ENCODE measurements at regions not wholly inside any gene's neighbourhood (a gene's known extent, or its start where the extent isn't known, plus 50 kb on each side); places are given as distances from the start of the nearest gene placed in this dataset.

- Histone ChIP-seq H3K27ac (peak overlapping the region in 1 of 12 donors; percentile 75), H3K9me3 (peaks cover 0 to 24% (median 10%) of the 10 kb centered on the region in 12 donors), H3K27me3 (no peaks in the 10 kb centered on the region), H3K36me3 (no peaks in the 10 kb centered on the region), H3K4me3 (no peak overlapping the region), H3K4me1 (peaks cover 0 to 11% (median 0%) of the 10 kb centered on the region in 12 donors)
- no peak for DNase-seq
- intact Hi-C loops (cut with DNase I) = loop anchor here in 3 of 10 donors (10.0 kb wide), 2 partner anchors 165 to 855 kb away; no protein-coding TSS in a partner anchor
- ATAC-seq = no peak
- 82 to 91% (median 85%) methylated on average over 3 of the region's 3 CpGs for WGBS, 4 donors
- no peak for TF ChIP-seq POLR2A (IDR thresholded peaks at IDR 0.05)
- TF ChIP-seq, protein P1, sequence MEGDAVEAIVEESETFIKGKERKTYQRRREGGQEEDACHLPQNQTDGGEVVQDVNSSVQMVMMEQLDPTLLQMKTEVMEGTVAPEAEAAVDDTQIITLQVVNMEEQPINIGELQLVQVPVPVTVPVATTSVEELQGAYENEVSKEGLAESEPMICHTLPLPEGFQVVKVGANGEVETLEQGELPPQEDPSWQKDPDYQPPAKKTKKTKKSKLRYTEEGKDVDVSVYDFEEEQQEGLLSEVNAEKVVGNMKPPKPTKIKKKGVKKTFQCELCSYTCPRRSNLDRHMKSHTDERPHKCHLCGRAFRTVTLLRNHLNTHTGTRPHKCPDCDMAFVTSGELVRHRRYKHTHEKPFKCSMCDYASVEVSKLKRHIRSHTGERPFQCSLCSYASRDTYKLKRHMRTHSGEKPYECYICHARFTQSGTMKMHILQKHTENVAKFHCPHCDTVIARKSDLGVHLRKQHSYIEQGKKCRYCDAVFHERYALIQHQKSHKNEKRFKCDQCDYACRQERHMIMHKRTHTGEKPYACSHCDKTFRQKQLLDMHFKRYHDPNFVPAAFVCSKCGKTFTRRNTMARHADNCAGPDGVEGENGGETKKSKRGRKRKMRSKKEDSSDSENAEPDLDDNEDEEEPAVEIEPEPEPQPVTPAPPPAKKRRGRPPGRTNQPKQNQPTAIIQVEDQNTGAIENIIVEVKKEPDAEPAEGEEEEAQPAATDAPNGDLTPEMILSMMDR (IDR thresholded peaks at IDR 0.05) = no peak
Observed at GRCh38 chr11:12319988-12320387, 57.4 kb upstream of the PARVA start.

DNA sequence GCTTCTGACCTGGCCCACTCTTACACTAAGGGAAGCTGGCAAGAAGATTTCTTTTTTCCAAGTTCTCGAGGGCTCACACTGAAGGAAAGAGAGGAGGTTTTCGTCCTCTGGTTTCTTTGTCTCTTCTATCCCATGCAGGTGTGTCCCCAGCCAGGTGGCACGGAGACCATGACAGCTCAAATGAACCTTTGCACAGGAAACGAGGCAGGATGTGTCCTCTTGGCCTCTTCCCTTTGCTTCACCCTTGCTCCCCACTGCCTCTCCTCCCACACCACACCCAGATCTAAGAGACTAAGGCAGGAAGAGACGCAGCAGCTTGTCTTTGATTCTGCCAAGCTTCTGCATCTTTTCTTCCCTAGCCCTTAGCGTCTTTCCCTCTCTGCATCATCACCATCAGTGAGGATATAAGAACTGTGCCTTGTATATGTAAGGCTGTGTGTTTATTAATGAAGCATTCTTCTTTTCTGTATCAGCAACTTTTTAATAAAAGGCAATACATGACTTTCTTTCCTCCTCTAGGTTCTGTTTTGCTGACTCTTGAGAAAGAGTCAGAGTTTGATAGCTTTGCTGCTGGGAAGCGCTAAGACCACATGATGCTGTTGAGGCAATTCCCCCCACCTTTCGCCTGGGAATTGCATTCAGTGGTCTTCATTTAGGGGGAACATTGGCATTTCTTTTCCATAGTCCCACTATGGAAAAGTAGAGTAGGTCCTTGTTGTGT is 56.0 kb upstream of the PARVA start:
- Histone ChIP-seq H3K9me3 (peaks cover 0 to 10% (median 6%) of the 10 kb centered on the region in 12 donors), H3K36me3 (no peaks in the 10 kb centered on the region), H3K4me1 (peaks cover 0 to 11% (median 0%) of the 10 kb centered on the region in 12 donors), H3K27me3 (no peaks in the 10 kb centered on the region), H3K4me3 (no peak overlapping the region), H3K27ac (peak overlapping the region in 1 of 12 donors; percentile 75)
- intact Hi-C loops (cut with DNase I) = loop anchor here in 3 of 10 donors (10.0 kb wide), 2 partner anchors 163 to 853 kb away; no protein-coding TSS in a partner anchor
- DNase-seq (no peak), ATAC-seq (no peak)
- TF ChIP-seq, protein P1 (IDR thresholded peaks at IDR 0.05) = no peak
- no peak for TF ChIP-seq POLR2A (IDR thresholded peaks at IDR 0.05)
- 77 to 86% (median 83%) methylated on average over 8 of the region's 8 CpGs for WGBS, 4 donors

DNA sequence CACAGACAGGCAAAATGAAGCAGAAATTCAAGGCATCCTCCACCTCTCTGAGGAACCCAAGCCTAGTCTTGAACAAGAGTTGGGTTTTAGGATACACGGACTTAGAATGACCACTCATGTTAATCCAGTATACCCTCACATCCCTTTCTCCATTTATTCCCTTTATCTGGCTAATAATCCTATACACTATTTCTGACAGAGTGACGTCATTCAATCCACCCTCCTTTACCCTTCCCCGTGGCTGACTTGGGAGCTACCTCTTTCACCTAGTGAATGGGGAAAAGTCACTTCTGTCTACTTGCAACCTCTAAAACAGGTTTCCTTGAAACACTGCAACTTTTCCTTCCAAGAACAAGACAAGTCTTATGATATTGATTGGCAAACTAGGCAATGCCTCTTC is 52.8 kb upstream of the PARVA start:
- Histone ChIP-seq H3K4me3 (no peak overlapping the region), H3K4me1 (peaks cover 0 to 2% (median 0%) of the 10 kb centered on the region in 12 donors), H3K27me3 (no peaks in the 10 kb centered on the region), H3K9me3 (no peaks in the 10 kb centered on the region), H3K27ac (peak overlapping the region in 1 of 12 donors; percentile 25), H3K36me3 (no peaks in the 10 kb centered on the region)
- TF ChIP-seq, protein P1 (IDR thresholded peaks at IDR 0.05) = no peak
- TF ChIP-seq POLR2A (IDR thresholded peaks at IDR 0.05) = no peak
- no peak for ATAC-seq
- no peak for DNase-seq
- 88 to 96% (median 95%) methylated on average over 3 of the region's 3 CpGs for WGBS, 4 donors
- intact Hi-C loops (cut with DNase I) = loop anchor here in 3 of 10 donors (10.0 kb wide), 2 partner anchors 160 to 850 kb away; no protein-coding TSS in a partner anchor
